Esophagus muscularis mucosa (tissue), 4 donors: ENCODE measurements at regions not wholly inside any gene's neighbourhood (a gene's known extent, or its start where the extent isn't known, plus 50 kb on each side); places are given as distances from the start of the nearest gene placed in this dataset.

Experiments
- EP300 ChIP-seq: sonication (generic); formaldehyde crosslinking; IDR thresholded peaks from one replicate; pipeline ENCODE4 v1.6.1; 2017; ENCODE audit warnings: antibody characterized with exemption
- POLR2A ChIP-seq: fragments of 450-650 bp; IDR thresholded peaks from one replicate; pipeline ENCODE4 v1.6.1; 2017; ENCODE audit warnings: antibody characterized with exemption, moderate library complexity, mild to moderate bottlenecking, low read depth
- POLR2AphosphoS5 ChIP-seq, 2 donors: sonication (generic); formaldehyde crosslinking; IDR thresholded peaks; one replicate each; pipeline ENCODE4 v1.6.1; 2017; ENCODE audit warnings: antibody characterized with exemption in 2 of 2
- TF ChIP-seq, protein P1 (sequence below), 3 experiments: fragments of 200-600 bp in 2 of 3; fragments of 450-650 bp in 1 of 3; sonication (generic) in 2 of 3; IDR thresholded peaks; one replicate each; pipeline ENCODE4 v1.5.1; 2017 to 2019; ENCODE audit warnings: antibody characterized with exemption in 3 of 3, mild to moderate bottlenecking in 2 of 3, moderate library complexity in 1 of 3

GRCh38 chr1:170806961-170807360, 128.4 kb upstream of the MROH9 start:
- TF ChIP-seq, protein P1, sequence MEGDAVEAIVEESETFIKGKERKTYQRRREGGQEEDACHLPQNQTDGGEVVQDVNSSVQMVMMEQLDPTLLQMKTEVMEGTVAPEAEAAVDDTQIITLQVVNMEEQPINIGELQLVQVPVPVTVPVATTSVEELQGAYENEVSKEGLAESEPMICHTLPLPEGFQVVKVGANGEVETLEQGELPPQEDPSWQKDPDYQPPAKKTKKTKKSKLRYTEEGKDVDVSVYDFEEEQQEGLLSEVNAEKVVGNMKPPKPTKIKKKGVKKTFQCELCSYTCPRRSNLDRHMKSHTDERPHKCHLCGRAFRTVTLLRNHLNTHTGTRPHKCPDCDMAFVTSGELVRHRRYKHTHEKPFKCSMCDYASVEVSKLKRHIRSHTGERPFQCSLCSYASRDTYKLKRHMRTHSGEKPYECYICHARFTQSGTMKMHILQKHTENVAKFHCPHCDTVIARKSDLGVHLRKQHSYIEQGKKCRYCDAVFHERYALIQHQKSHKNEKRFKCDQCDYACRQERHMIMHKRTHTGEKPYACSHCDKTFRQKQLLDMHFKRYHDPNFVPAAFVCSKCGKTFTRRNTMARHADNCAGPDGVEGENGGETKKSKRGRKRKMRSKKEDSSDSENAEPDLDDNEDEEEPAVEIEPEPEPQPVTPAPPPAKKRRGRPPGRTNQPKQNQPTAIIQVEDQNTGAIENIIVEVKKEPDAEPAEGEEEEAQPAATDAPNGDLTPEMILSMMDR (IDR thresholded peaks at IDR 0.05) = no peak
- no peak for TF ChIP-seq POLR2A
- no peak for TF ChIP-seq POLR2AphosphoS5 (IDR thresholded peaks at IDR 0.05)
- TF ChIP-seq EP300 = no peak
